HCT116 (cell line): ENCODE measurements at regions not wholly inside any gene's neighbourhood (a gene's known extent, or its start where the extent isn't known, plus 50 kb on each side); places are given as distances from the start of the nearest gene placed in this dataset.

Experiments
- CTCF ChIP-seq, 3 experiments: fragments of 200-600 bp in 1 of 3; sonication (generic) in 1 of 3; IDR thresholded peaks in 2 of 3; conservative IDR thresholded peaks in 1 of 3; 2 replicates each; pipeline ENCODE4 v1.5.1; 2012 to 2017; ENCODE audit warnings: low read depth in 2 of 3, low read length in 2 of 3, antibody characterized with exemption in 1 of 3, borderline replicate concordance in 1 of 3, control low read depth in 1 of 3, mild to moderate bottlenecking in 1 of 3, mixed read lengths in 1 of 3, mixed run types in 1 of 3, moderate library complexity in 1 of 3; ENCODE audit not compliant: insufficient read depth in 1 of 3
- EZH2 ChIP-seq: fragments of 200-600 bp; sonication (generic); IDR thresholded peaks from 2 replicates; pipeline ENCODE4 v1.6.1; 2017; ENCODE audit warnings: antibody characterized with exemption, mixed run types
- POLR2A ChIP-seq: IDR thresholded peaks from 2 replicates; pipeline ENCODE4 v1.7.0; 2011; ENCODE audit warnings: borderline replicate concordance; ENCODE audit not compliant: insufficient read depth, insufficient read length; ENCODE audit errors: extremely low read depth
- TCF7L2 ChIP-seq: IDR thresholded peaks from 2 replicates; pipeline ENCODE4 v1.7.0; 2011; ENCODE audit warnings: borderline replicate concordance, inconsistent platforms; ENCODE audit not compliant: insufficient read depth, insufficient read length; ENCODE audit errors: extremely low read depth
- YY1 ChIP-seq: IDR thresholded peaks from 2 replicates; pipeline ENCODE4 v1.6.1; 2011; ENCODE audit warnings: low read length, low read depth, moderate library complexity, mild to moderate bottlenecking; ENCODE audit not compliant: insufficient replicate concordance; ENCODE audit errors: extremely low read depth
- ZFX ChIP-seq: fragments of 450-650 bp; IDR thresholded peaks from 2 replicates; pipeline ENCODE4 v1.6.1; 2017
- TF ChIP-seq, protein P1 (sequence below): IDR thresholded peaks from 2 replicates; pipeline ENCODE4 v1.6.1; 2012

- no peak for TF ChIP-seq POLR2A
- no peak for TF ChIP-seq YY1
- no peak for TF ChIP-seq TCF7L2
- TF ChIP-seq CTCF (IDR thresholded peaks at IDR 0.05 in 2 of 3, conservative IDR thresholded peaks at IDR 0.05 in 1 of 3; ENCODE audit: borderline replicate concordance in 1 of 3, insufficient read depth in 1 of 3, low read depth in 2 of 3, low read length in 2 of 3), result no peak
- TF ChIP-seq, protein P1, sequence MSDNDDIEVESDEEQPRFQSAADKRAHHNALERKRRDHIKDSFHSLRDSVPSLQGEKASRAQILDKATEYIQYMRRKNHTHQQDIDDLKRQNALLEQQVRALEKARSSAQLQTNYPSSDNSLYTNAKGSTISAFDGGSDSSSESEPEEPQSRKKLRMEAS, result no peak
- TF ChIP-seq EZH2, result no peak
- no peak for TF ChIP-seq ZFX
Observed at GRCh38 chr9:79362100-79363081, 209.4 kb upstream of the TLE4 start.
